Liver (tissue), 8 donors: ENCODE measurements at regions not wholly inside any gene's neighbourhood (a gene's known extent, or its start where the extent isn't known, plus 50 kb on each side); places are given as distances from the start of the nearest gene placed in this dataset.

Experiments used
- DNase-seq: peaks from one replicate; pipeline ENCODE4 v3.0.0-alpha.2; 2017; ENCODE audit warnings: low spot score
- H3K27ac ChIP-seq, 2 donors: one replicate each; pipeline ENCODE4 v1.7.0; 2013; ENCODE audit warnings: inconsistent platforms in 2 of 2, low read length in 2 of 2, control low read depth in 1 of 2, low read depth in 1 of 2, mild to moderate bottlenecking in 1 of 2
- H3K27me3 ChIP-seq, 4 donors: one replicate each; pipeline versions ENCODE4 v1.6.1 to v1.7.0; 2013; ENCODE audit warnings: low read length in 3 of 4, inconsistent platforms in 1 of 4, mild to moderate bottlenecking in 1 of 4, moderate library complexity in 1 of 4; ENCODE audit not compliant: control insufficient read depth in 4 of 4, insufficient read depth in 4 of 4
- H3K36me3 ChIP-seq, 4 donors: one replicate each; pipeline versions ENCODE4 v1.6.1 to v1.7.0; 2013; ENCODE audit warnings: low read length in 3 of 4, mild to moderate bottlenecking in 3 of 4, low read depth in 1 of 4, moderate library complexity in 1 of 4; ENCODE audit not compliant: control insufficient read depth in 4 of 4, insufficient read depth in 3 of 4
- H3K4me1 ChIP-seq, 4 donors: one replicate each; pipeline versions ENCODE4 v1.6.1 to v1.7.0; 2013; ENCODE audit warnings: low read length in 3 of 4, mild to moderate bottlenecking in 3 of 4, moderate library complexity in 1 of 4; ENCODE audit not compliant: control insufficient read depth in 4 of 4, insufficient read depth in 4 of 4
- H3K4me3 ChIP-seq, 3 donors: one replicate each; pipeline versions ENCODE4 v1.6.1 to v1.7.0; 2013; ENCODE audit warnings: low read length in 3 of 3, control low read depth in 1 of 3, low read depth in 1 of 3, mild to moderate bottlenecking in 1 of 3
- H3K9ac ChIP-seq, 2 donors: one replicate each; pipeline ENCODE4 v1.7.0; 2013; ENCODE audit warnings: low read length in 2 of 2, mild to moderate bottlenecking in 2 of 2, moderate library complexity in 2 of 2, control low read depth in 1 of 2, low read depth in 1 of 2
- H3K9me3 ChIP-seq, 4 donors: one replicate each; pipeline versions ENCODE4 v1.6.1 to v1.7.0; 2013; ENCODE audit warnings: low read length in 3 of 4; ENCODE audit not compliant: control insufficient read depth in 4 of 4
- EGR1 ChIP-seq, 2 donors: IDR thresholded peaks; 2 replicates each; pipeline ENCODE4 v1.6.1; 2016 to 2018; ENCODE audit warnings: antibody characterized with exemption in 2 of 2, low read depth in 2 of 2
- FOXA1 ChIP-seq: IDR thresholded peaks from 2 replicates; pipeline ENCODE4 v1.6.1; 2016; ENCODE audit warnings: antibody characterized with exemption
- FOXA2 ChIP-seq: IDR thresholded peaks from 2 replicates; pipeline ENCODE4 v1.6.1; 2016; ENCODE audit warnings: antibody characterized with exemption
- GABPA ChIP-seq, 2 donors: IDR thresholded peaks in 1 of 2; conservative IDR thresholded peaks in 1 of 2; 2 replicates each; pipeline ENCODE4 v1.6.1; 2016; ENCODE audit warnings: antibody characterized with exemption in 2 of 2, mild to moderate bottlenecking in 1 of 2, moderate library complexity in 1 of 2
- HNF4A ChIP-seq, 2 donors: conservative IDR thresholded peaks; 2 replicates each; pipeline ENCODE4 v1.6.1; 2016; ENCODE audit warnings: antibody characterized with exemption in 2 of 2, mild to moderate bottlenecking in 2 of 2
- HNF4G ChIP-seq: IDR thresholded peaks from 2 replicates; pipeline ENCODE4 v1.6.1; 2016; ENCODE audit warnings: antibody characterized with exemption
- JUND ChIP-seq, 2 donors: IDR thresholded peaks; 2 replicates each; pipeline ENCODE4 v1.6.1; 2016; ENCODE audit warnings: antibody characterized with exemption in 2 of 2
- NR2F2 ChIP-seq: IDR thresholded peaks from 2 replicates; pipeline ENCODE4 v1.6.1; 2016; ENCODE audit warnings: antibody characterized with exemption
- RAD21 ChIP-seq, 2 donors: IDR thresholded peaks; 2 replicates each; pipeline ENCODE4 v1.6.1; 2016; ENCODE audit warnings: antibody characterized with exemption in 2 of 2, mild to moderate bottlenecking in 2 of 2
- RXRA ChIP-seq, 2 donors: IDR thresholded peaks; 2 replicates each; pipeline ENCODE4 v1.6.1; 2017 to 2018; ENCODE audit warnings: antibody characterized with exemption in 2 of 2, mild to moderate bottlenecking in 1 of 2
- SP1 ChIP-seq: IDR thresholded peaks from 2 replicates; pipeline ENCODE4 v1.6.1; 2018; ENCODE audit warnings: antibody characterized with exemption, mild to moderate bottlenecking
- TAF1 ChIP-seq: conservative IDR thresholded peaks from 2 replicates; pipeline ENCODE4 v1.6.1; 2016; ENCODE audit warnings: antibody characterized with exemption, mild to moderate bottlenecking
- YY1 ChIP-seq: IDR thresholded peaks from 2 replicates; pipeline ENCODE4 v1.6.1; 2016; ENCODE audit warnings: antibody characterized with exemption, mild to moderate bottlenecking
- WGBS: extraction: QIAGEN DNeasy Blood & Tissue Kit; methylation state at CpG from one replicate; pipeline ENCODE4 v1.1.7; 2013; 5-methylcytosine and 5-hydroxymethylcytosine counted together
- TF ChIP-seq, protein P1 (sequence below): IDR thresholded peaks from 2 replicates; pipeline ENCODE4 v1.6.1; 2016; ENCODE audit warnings: antibody characterized with exemption
- TF ChIP-seq, protein P2 (sequence below): IDR thresholded peaks from 2 replicates; pipeline ENCODE4 v1.6.1; 2016; ENCODE audit warnings: antibody characterized with exemption
- TF ChIP-seq, protein P3 (sequence below): IDR thresholded peaks from 2 replicates; pipeline ENCODE4 v1.6.1; 2016; ENCODE audit warnings: antibody characterized with exemption, mild to moderate bottlenecking
- TF ChIP-seq, protein P4 (sequence below): fragments of 150-350 bp; IDR thresholded peaks from 2 replicates; pipeline ENCODE4 v1.5.1; 2017; ENCODE audit warnings: improper control_type of control experiment, low read depth, low read length; ENCODE audit not compliant: missing input control
- TF ChIP-seq, protein P5 (sequence below): IDR thresholded peaks from 2 replicates; pipeline ENCODE4 v1.6.1; 2016; ENCODE audit warnings: antibody characterized with exemption
- donor health status: healthy.
- donor health status: healthy.
- donor health status: healthy.
- donor health status: healthy.
- donor health status: healthy.

DNA sequence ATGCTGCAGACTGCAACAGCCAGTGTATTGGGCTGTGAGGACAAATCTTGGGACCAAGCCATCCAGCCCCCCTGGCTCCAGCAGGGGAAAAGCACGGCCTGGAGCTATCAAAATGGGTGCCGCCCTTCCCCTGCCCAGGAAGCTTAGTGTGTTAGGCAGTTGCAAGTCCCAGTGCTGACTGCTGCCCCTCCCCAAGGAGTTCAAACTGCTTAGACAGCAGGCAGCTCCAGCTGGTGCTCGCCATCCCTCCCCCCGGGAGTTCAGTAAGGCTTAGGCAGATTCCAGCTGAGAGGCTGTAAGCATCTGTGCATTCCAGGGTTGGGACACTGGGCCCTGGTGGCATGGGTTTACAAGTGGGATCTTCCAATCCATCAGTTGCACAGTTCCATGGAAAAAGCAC is 579.6 kb upstream of the NR5A2 start (continued):
- no peak for TF ChIP-seq HNF4A (conservative IDR thresholded peaks at IDR 0.05)
- TF ChIP-seq HNF4G = no peak
- no peak for TF ChIP-seq RXRA (IDR thresholded peaks at IDR 0.05)
- TF ChIP-seq, protein P1, sequence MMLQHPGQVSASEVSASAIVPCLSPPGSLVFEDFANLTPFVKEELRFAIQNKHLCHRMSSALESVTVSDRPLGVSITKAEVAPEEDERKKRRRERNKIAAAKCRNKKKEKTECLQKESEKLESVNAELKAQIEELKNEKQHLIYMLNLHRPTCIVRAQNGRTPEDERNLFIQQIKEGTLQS = no peak
- no peak for TF ChIP-seq FOXA2
- no peak for TF ChIP-seq JUND (IDR thresholded peaks at IDR 0.05)
- TF ChIP-seq TAF1 = no peak
- TF ChIP-seq NR2F2 = no peak

DNA sequence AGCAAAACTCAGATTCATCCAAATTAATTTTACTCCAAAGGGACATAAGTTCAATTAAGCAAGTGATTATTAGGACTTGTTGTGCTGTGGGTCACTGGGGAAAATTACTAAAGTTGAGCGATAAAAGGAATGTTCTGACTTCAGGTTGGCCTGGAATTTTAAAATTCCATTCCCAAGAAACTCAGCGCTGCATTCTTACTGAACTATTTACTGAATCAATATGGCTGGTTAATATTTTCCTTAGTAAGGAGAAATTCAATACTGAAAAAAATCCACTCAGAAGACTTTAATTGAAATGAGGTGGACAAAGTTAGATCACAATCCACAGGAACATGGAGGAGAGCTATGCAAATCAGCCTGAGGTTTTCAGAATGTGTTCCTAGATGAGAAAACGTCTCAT is 578.9 kb upstream of the NR5A2 start:
- Histone ChIP-seq H3K4me3 (no peak overlapping the region), H3K9me3 (no peaks in the 10 kb centered on the region), H3K4me1 (peaks cover 2 to 23% (median 9%) of the 10 kb centered on the region in 4 donors), H3K27me3 (no peaks in the 10 kb centered on the region), H3K27ac (no peak overlapping the region), H3K36me3 (no peaks in the 10 kb centered on the region), H3K9ac (no peak overlapping the region)
- WGBS = 34% methylated on average over 3 of the region's 3 CpGs
- DNase-seq = no peak
- no peak for TF ChIP-seq TAF1
- TF ChIP-seq, protein P1 = no peak
- no peak for TF ChIP-seq GABPA (IDR thresholded peaks at IDR 0.05 in 1 of 2, conservative IDR thresholded peaks at IDR 0.05 in 1 of 2)
- TF ChIP-seq, protein P2, sequence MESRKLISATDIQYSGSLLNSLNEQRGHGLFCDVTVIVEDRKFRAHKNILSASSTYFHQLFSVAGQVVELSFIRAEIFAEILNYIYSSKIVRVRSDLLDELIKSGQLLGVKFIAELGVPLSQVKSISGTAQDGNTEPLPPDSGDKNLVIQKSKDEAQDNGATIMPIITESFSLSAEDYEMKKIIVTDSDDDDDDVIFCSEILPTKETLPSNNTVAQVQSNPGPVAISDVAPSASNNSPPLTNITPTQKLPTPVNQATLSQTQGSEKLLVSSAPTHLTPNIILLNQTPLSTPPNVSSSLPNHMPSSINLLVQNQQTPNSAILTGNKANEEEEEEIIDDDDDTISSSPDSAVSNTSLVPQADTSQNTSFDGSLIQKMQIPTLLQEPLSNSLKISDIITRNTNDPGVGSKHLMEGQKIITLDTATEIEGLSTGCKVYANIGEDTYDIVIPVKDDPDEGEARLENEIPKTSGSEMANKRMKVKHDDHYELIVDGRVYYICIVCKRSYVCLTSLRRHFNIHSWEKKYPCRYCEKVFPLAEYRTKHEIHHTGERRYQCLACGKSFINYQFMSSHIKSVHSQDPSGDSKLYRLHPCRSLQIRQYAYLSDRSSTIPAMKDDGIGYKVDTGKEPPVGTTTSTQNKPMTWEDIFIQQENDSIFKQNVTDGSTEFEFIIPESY = no peak
- TF ChIP-seq, protein P3, sequence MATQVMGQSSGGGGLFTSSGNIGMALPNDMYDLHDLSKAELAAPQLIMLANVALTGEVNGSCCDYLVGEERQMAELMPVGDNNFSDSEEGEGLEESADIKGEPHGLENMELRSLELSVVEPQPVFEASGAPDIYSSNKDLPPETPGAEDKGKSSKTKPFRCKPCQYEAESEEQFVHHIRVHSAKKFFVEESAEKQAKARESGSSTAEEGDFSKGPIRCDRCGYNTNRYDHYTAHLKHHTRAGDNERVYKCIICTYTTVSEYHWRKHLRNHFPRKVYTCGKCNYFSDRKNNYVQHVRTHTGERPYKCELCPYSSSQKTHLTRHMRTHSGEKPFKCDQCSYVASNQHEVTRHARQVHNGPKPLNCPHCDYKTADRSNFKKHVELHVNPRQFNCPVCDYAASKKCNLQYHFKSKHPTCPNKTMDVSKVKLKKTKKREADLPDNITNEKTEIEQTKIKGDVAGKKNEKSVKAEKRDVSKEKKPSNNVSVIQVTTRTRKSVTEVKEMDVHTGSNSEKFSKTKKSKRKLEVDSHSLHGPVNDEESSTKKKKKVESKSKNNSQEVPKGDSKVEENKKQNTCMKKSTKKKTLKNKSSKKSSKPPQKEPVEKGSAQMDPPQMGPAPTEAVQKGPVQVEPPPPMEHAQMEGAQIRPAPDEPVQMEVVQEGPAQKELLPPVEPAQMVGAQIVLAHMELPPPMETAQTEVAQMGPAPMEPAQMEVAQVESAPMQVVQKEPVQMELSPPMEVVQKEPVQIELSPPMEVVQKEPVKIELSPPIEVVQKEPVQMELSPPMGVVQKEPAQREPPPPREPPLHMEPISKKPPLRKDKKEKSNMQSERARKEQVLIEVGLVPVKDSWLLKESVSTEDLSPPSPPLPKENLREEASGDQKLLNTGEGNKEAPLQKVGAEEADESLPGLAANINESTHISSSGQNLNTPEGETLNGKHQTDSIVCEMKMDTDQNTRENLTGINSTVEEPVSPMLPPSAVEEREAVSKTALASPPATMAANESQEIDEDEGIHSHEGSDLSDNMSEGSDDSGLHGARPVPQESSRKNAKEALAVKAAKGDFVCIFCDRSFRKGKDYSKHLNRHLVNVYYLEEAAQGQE = no peak
- TF ChIP-seq, protein P4, sequence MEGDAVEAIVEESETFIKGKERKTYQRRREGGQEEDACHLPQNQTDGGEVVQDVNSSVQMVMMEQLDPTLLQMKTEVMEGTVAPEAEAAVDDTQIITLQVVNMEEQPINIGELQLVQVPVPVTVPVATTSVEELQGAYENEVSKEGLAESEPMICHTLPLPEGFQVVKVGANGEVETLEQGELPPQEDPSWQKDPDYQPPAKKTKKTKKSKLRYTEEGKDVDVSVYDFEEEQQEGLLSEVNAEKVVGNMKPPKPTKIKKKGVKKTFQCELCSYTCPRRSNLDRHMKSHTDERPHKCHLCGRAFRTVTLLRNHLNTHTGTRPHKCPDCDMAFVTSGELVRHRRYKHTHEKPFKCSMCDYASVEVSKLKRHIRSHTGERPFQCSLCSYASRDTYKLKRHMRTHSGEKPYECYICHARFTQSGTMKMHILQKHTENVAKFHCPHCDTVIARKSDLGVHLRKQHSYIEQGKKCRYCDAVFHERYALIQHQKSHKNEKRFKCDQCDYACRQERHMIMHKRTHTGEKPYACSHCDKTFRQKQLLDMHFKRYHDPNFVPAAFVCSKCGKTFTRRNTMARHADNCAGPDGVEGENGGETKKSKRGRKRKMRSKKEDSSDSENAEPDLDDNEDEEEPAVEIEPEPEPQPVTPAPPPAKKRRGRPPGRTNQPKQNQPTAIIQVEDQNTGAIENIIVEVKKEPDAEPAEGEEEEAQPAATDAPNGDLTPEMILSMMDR = no peak
- peak; percentile 28 for TF ChIP-seq SP1
- no peak for TF ChIP-seq YY1
- TF ChIP-seq, protein P5, sequence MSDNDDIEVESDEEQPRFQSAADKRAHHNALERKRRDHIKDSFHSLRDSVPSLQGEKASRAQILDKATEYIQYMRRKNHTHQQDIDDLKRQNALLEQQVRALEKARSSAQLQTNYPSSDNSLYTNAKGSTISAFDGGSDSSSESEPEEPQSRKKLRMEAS = no peak
- TF ChIP-seq NR2F2 = no peak
- peak in 1 of 2 donors; percentile 9 for TF ChIP-seq RXRA (IDR thresholded peaks at IDR 0.05)
- no peak for TF ChIP-seq FOXA2
- TF ChIP-seq FOXA1 = no peak
- TF ChIP-seq HNF4G = peak; percentile 24
- peak in 1 of 2 donors; percentile 17 for TF ChIP-seq JUND (IDR thresholded peaks at IDR 0.05)
- TF ChIP-seq EGR1 (IDR thresholded peaks at IDR 0.05; ENCODE audit: low read depth in 2 of 2) = no peak
- TF ChIP-seq RAD21 (IDR thresholded peaks at IDR 0.05) = peak in 1 of 2 donors; percentile 10
- peak in 1 of 2 donors; percentile 42 for TF ChIP-seq HNF4A (conservative IDR thresholded peaks at IDR 0.05)
